Occipital lobe (tissue), 1 donor: ENCODE measurements at regions not wholly inside any gene's neighbourhood (a gene's known extent, or its start where the extent isn't known, plus 50 kb on each side); places are given as distances from the start of the nearest gene placed in this dataset.

Experiments used
- DNase-seq: peaks from one replicate; lab custom pipeline; 2025; lab: John Stamatoyannopoulos, UW

- no peak for DNase-seq
Observed at GRCh38 chr3:72376956-72377710, 471.1 kb downstream of the SHQ1 start.

DNA sequence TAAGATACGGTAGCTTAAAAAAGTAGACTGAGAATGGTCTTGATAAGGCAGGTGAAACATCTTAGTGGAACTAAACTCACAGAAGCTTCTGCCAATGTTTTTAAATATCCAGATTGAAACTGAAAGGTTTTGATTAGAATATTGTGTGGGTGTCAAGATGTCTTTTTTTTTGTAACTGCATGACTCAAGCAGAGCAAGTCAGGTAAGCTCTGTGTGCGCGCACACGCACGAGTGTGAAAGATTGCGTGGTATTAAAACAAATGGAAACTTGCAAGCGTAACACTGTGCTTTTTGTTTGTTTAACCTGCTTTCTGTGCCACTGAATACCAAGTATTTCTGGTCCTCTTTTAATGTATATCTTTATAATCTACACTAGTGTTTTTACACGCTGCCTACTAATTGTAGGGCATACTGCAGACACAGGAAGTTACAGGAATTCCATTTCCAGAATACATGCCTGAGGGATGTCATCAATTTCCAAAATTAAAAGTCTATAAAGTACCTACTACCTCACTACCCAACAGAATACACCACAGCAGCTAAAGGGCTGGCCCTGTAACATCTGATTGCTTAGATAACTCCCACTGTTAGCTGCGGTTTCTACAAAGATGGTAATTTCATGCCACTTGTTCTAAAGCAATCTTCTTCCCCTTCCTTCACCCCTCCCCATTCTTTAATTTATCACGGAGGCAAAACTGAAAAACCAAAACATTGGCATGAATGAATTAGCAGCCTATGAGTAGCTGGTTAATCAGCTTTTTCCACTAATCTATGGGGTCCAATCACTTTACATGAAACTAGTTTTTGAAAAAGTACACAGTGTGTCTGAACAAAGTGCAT is 472.8 kb downstream of the SHQ1 start:
- DNase-seq = no peak

DNA sequence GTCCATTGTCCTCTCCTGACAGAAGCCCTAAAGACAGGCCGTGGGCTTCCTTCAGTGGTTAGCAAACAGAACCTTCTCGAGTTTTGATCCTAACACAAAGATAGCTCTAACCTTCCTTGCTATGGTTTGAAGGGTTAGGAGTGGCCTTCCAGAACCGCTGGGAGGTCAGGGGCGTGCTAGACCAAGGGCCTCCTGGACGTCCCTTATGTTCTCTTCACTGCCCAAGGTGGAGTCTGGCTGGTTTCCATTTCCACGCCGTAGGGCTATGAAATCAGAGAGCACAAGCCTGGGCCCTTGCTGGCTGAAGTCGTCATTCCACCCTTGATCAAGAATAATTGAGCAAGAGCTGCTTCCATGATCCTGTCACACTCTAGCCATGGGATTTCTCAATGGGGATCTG is 475.1 kb downstream of the SHQ1 start:
- DNase-seq = no peak

- no peak for DNase-seq
Observed at GRCh38 chr3:72372161-72372560, 476.1 kb downstream of the SHQ1 start.

DNA sequence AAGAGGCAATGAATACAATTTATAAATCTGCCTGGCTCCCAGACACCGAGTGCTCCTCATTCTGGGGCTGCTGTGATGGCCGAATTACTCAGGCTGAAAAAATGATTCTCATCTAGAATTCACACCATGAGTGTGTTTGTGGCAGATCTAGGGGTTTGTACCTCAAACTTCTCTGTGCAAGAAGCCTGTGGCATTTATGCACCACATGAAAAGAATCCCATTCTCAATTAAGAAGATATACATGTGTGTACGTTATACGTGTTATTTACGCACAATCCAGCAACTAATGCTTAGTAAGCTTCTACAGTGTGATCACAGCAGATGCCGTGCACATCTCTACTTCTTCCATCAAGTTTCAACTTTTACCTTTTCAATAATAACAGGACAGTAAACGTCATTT is 476.8 kb downstream of the SHQ1 start:
- DNase-seq = no peak

DNA sequence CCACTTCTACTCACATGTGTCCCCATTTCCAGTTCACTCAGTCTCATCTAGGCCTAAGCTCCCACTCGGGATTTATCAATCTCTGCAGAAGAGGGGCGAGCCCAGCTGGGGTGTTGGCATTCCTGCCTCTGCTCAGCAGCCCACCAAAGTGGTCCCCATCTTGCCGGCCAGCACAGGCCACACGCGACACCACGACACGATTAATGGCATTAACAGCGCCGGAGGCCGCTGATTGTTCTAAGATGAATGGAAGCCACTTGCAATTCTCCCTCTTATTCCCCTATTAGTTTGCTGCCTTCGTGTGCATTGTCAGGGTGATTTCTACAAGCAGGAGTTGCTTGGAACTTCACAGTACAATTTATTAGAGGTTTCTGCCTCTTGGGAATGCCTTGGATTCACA is 477.3 kb downstream of the SHQ1 start:
- DNase-seq = no peak

GRCh38 chr3:72369681-72370080 is 478.6 kb downstream of the SHQ1 start:
- no peak for DNase-seq

DNA sequence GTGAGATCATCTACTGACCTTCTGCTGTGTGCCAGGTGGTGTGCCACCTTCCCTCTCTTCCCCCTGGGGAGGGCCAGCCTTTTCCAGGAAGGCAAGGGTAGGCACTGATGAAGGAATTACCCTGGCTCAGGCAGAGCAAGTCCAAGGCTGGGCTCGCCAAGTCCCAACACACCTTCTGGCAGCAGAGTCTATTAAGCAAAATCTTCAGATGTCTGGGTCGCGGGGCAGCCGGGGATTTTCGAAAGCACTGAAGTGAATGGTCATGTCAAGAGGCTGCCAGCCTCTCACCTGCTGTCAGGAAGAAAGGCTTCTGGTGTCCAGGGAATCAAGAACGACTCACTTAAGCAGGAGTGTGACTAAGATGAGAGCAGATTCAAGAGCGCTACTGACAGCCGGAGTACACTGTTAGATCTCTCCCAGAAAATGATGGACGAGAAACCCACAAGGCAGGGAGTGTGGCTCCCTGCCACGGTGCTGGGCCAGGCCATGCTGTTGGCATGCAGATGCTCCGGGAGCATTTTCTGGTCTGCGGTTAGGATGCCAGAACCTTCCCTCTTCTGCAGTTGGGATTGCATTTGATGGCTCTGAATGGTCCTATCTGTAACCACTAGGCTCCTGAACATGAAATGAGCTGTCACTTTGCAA is 479.8 kb downstream of the SHQ1 start:
- DNase-seq = no peak

DNA sequence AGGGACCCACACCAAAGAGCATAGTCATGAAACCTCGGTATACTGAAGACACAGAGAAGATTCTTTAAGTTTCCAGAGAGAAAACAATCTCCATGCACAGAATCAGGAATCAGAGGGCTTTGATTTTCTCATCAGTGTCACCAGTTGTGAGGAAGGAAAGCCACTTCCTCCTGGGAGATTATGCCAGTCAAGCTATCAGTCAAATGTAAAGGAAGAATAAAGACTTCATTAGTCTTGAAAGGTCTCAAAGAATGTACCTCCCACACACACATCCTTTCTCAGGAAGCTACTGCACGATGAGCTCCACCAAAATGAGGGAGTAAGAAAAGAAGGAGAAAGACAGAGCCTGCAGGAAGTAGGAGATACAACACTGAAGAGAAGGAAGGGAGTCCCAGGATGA is 486.3 kb downstream of the SHQ1 start:
- no peak for DNase-seq

- no peak for DNase-seq
Observed at GRCh38 chr3:72359743-72360142, 488.5 kb downstream of the SHQ1 start.

DNA sequence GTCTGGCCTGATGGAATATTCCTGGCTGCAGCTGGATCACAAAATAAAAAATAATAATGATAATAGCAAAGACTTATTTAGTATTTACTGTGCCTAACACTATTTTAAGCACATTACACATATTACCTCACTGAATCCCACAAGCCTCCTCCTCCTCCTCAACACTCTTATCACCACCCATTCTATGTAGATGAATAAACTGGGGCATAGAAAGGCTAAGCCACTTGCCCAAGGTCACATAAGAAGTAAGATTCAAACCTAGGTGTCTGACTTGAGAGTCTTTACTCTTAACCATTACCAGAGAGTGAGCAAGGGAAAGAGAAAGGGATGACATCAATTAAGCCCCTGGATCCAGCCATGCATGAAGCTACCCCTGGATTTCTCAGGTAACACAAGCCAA is 493.1 kb downstream of the SHQ1 start:
- no peak for DNase-seq

- DNase-seq = no peak
Observed at GRCh38 chr3:72354486-72354885, 493.8 kb downstream of the SHQ1 start.

DNA sequence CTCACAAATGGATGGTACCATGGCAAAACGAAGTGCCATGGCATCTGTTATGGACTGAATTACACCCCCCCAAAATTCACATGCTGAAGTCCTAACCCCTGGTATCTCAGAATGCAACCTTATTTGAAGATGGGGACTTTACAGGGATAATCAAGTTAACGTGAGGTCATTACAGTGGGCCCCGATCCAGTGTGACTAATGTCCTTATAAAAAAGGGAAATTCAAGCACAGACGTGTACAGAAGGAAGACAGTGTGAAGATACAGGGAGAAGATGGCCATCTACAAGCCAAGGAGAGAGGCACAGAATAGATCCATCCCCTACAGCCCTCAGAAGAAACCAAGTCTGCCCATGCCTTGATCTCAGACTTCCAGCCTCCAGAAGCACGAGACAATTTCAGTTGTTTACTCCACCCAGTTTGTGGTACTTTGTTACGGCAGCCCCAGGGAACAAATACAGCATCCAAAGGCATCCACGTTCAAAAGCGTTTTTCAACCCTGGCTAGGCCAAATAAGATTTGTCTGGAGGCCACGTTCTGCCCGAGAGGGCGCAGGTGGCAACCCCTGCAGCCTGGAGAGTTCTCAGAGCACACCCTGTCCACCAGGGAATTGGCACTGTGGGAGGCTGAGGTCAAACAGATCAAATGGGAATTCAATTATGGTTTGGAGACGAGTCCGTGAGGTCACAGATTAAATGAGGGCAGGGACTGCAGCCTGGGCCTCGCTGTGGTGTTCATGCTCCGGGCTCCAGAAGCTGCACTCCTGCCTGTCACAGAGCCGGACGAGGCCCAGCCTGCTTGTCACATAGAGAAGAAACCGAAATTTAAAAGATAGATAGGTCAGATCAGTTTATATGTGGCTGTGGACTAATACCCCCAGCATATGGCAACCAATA is 494.8 kb downstream of the SHQ1 start:
- no peak for DNase-seq

DNA sequence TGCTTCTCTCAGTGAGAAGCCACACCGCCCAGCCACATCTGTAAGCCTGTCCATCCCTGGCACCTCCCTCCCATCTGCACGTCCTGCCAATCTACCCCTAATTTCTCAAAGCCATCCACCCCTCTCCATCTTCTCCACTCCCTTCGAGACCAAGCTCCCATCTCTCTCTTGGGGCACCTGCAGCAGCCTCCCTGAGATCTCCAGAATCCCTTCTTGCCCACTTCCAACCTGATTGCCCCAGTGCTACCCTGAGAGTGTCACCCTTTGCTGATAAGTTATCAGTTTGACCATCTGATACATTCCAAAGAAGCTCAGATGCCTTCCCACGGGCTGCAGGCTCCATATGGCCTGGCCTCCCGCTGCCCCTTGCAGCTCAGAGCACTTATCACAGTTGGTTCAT is 496.1 kb downstream of the SHQ1 start:
- DNase-seq = no peak

DNA sequence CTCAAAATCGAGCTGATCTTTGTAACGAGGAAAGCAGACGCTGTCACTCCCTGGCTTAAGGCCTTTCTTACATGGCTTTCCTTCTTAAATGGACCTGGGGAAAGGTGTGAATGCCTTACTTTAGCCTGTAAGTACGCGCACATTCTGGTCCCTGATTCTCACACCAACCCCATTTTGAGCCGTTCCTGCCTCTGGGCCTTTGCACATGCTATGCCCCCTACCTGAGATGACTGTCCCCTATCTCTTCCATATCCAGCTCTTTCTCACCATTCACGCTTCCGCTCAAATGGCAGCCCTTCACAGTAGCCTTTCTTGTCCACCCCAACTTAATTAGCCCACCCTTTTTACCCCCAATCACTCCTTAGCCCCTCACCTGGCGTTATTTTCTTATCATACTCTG is 496.7 kb downstream of the SHQ1 start:
- DNase-seq = no peak

- no peak for DNase-seq
Observed at GRCh38 chr3:72350761-72351505, 497.3 kb downstream of the SHQ1 start.

GRCh38 chr3:72348357-72348756 is 499.9 kb downstream of the SHQ1 start:
- no peak for DNase-seq

DNA sequence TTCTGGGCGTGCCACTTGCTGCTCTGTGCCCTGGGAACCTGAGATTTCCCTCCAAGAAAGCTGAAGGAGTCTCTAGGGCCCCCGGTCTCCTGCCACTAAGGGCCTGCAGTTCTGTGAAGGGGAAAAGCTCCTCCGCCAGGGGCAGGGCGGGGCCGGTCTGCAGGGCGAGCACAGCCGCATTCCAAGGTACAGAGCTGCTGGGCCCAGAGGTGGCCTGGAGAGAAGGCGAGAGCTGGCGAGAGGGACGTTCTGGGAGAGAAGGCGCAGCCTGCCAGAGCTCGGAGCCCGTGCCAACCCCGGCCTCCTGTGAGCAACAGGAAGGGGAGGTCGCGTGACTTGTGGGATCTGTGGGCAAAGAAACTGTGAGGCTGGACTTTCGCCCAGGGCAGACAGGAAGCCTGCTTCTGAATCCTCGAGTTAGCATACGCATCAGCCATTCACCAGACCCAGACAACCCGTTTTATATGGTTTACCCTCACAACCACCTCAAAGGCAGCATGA is 500.4 kb downstream of the SHQ1 start:
- peak; percentile 16 for DNase-seq

GRCh38 chr3:72346526-72346926 is 501.7 kb downstream of the SHQ1 start:
- no peak for DNase-seq

DNA sequence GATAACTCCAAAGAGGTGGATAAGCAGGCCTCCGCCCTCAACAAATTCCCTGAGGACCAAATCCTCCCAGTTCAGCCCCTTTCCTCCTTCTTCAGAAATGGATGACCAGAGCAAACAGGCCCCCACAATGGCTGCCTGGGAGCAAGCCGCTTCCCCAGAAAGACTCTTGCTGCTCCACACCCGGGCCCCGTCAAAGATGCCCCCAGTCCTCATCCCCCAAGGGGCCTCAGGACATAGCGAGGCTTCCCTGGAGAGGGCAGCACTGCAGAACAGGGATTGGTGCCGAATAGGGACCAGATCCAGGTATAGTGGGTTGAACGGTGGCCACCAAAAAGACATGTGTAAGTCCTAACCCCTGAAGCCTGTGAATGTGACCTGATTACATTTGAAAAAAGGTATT is 502.3 kb downstream of the SHQ1 start:
- no peak for DNase-seq
